Umbilical cord (tissue), 1 donor: ENCODE measurements at regions not wholly inside any gene's neighbourhood (a gene's known extent, or its start where the extent isn't known, plus 50 kb on each side); places are given as distances from the start of the nearest gene placed in this dataset.
A peak's percentile ranks its signal among the peaks of the same experiment; 100 is the strongest.
"Not testable (repeated sequence)": the region's sequence is repeated elsewhere in the genome, so short reads cannot be mapped to it uniquely, and the experiment has no call there.

ENCODE experiments used
- DNase-seq: peaks from one replicate; pipeline ENCODE4 v3.0.0-alpha.2; 2015; ENCODE audit warnings: low spot score

DNA sequence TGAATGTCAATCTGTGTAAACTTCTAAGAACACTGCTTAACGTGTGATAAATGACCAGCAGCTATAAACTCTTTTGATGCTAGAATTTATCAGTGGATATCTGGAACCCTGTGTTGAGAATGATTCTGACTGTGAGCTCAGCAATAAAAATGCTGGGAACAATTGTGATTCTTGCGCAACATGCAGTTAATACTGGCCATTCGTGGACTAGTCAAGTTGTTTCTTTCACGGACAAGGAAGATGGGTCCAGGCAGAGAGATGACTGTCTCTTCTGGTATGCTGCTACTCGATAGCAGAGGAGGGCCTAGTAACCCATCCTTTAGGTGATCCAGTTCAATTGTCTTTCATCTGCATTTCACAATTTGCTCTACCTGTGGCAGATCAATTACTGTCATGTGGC lies 394.8 kb upstream of the IGFBP3 start:
- DNase-seq, result no peak

- no peak for DNase-seq
Measured at GRCh38 chr7:46301677-46302076, 380.6 kb upstream of the IGFBP3 start.

- no peak for DNase-seq
Measured at GRCh38 chr7:46297515-46297914, 376.4 kb upstream of the IGFBP3 start.

DNA sequence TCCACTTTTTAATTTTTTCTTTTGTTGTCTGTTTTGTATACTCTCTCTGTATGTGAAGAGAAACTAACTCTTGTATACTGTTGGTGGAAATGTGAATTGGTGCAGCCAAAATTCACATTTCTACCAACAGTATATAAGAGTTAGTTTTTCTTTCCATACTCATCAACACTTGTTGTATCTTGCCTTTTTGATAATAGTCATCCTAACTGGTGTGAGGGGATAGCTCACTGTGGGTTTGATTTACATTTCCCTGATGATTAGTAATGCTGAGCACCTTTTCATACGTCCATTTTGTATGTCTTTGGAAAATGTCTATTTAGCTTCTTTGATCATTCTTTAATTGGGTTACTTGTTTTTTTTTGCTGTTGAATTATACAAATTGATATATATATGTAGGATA lies 375.5 kb upstream of the IGFBP3 start:
- no peak for DNase-seq

DNA sequence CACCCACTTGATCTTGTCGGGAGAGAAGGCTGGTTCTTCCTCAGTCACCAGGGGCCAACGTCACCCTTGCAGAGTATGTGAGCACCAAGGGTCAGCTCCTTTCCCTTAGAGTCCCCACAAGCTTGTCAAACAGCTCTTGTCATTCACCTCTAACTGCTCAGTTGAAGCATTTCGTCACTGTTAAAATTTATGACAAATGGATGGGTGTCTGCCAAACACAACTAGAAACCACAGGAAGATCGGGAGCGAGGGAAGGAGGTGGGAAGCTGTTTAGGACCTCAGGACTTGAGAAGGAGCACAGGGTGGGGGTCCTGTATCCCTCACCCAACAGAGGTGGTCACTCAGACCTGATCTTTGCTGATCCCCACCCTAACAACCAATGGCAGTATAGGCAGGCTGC lies 373.3 kb upstream of the IGFBP3 start:
- DNase-seq, result no peak

GRCh38 chr7:46292741-46293140 lies 371.7 kb upstream of the IGFBP3 start:
- DNase-seq, result no peak

DNA sequence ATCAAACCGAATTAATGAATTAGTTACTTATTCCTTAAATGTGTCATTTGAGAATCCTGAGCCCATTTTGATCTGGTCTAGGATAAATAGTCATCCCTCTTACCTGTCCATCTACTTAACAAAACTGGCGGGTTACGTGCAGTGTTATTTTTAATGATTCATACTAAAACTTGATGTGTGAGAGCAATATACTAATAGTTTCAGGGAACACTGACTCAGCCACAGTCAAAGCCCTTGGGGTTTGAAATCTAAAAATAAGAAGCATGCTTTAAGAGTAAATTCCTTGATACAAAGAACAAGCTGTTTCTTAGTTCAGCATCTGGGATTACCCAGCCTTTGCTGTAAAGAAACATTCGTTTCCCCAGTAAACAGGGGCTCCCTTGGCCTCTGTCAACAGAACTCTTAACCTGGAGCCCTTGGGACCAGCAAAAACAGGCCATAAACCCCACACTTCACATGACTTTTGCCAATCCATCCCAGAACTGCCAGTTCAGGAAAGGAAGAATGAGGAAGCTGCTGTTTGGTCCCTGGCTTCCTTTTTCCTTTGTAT lies 370.6 kb upstream of the IGFBP3 start:
- peak; percentile 75 for DNase-seq

- peak; percentile 48 for DNase-seq
Measured at GRCh38 chr7:46291050-46291438, 370.0 kb upstream of the IGFBP3 start.

- no peak for DNase-seq
Measured at GRCh38 chr7:46290374-46291049, 369.4 kb upstream of the IGFBP3 start.

DNA sequence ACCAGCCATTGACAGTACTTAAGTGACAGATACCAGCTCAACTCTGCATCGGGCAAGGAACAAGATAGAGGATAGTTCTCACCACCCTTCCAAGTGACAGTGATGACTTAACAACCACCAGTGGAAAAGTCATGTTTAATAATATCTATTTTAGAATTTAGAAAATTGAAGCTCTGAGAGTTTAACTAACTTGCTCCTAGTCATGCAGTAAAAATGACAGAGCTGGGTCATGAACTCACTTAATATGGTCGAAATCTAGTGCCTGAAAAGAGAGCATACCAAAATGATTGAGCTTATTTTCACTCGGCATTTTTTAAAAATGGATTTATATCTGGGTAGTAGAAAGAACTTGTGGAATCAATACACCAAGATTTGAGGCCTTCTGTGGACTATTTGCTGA lies 367.8 kb upstream of the IGFBP3 start:
- no peak for DNase-seq

DNA sequence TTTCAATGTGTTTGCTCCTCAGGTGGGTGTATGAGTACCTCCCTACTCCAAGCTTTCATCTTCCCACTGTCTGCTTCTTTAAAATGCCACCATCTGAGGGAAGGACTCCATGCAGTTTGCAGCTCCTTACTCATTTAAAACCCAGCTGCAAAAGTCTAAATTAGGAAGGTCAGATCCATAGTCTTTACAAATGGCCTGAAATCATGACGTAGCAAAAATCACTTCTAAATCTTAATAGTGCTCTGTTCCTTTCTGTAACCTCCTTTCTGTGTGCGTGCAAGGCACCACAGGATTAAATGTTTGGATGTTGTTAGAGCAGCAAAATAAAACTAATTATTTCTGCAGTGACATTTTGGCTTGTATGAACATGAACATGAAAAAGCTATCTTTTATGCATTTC lies 366.9 kb upstream of the IGFBP3 start:
- no peak for DNase-seq

DNA sequence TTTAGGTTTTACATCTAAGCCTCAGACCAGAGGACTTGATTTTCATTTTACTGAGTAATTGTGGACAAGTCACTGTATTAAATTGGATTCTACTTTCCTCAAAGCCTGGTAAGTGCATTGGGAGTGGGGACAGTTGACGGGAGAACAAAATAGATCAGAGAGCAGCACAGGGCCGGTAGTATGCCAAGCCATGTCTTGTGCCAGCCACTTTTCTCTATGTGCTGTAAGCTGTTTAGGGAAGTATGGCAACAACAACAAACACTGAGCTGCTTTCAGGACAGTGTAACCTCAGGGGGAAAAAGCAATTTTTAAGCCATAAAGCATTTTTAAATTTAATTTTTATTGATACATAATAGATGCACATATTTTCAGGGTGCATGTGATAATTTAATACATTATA lies 365.9 kb upstream of the IGFBP3 start:
- no peak for DNase-seq

GRCh38 chr7:46286356-46286755 lies 365.3 kb upstream of the IGFBP3 start:
- DNase-seq, result no peak

DNA sequence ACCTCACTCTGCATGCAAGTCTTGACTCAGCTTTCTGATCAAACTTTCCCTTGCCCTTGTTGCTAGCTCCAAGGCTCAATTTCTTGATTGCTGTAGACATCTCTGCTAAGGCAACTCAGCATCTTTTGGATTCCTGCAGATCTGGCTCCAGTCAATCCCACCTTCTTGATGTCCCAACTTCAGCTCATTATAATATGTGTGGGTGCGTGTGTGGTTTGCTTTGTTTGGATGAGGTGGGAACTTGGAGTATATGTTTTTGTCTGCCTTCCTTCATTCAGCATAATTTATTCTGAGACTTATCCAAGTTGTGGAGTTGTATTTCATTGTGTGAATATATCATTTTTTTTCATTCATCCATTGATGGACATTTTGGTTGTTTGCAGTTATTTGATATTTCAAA lies 364.8 kb upstream of the IGFBP3 start:
- DNase-seq, result no peak

DNA sequence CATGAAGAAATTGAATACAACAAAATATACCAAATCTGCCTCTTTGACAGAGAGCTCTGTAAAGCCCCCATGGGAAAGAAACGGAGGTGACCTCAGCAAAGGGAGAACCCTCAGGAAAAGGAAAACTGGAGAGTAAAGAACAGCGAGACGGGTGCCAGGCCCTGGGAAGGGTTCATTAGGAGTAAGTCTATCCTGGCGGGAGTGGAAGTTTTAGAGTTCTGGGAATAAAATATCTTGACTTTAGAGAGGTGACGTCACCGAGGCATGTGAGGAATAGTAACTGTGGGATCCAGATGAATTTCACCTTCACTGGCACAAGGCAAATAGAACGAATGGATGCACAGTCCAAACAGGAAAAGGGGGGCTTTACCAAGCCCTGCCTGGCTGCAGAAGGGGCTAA lies 362.8 kb upstream of the IGFBP3 start:
- no peak for DNase-seq

DNA sequence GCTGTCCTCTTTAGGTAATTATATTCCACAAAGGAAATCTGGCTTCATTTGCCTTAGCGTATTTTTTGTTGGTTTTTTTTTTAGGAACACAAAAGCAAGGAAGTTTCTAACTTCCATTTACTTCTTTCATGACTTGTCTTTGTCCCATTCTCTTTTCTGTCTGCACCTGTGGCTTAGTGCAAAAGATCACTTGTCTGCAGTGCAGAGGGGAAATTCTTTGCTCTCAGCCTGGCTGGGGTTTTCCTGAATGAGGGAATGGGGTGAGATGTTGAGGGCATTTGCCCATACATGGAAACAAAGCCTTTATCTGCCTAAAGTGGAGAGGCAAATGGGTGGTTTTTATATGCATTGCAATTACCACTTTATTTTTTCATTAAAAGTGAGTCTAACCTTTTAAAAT lies 361.1 kb upstream of the IGFBP3 start:
- no peak for DNase-seq

DNA sequence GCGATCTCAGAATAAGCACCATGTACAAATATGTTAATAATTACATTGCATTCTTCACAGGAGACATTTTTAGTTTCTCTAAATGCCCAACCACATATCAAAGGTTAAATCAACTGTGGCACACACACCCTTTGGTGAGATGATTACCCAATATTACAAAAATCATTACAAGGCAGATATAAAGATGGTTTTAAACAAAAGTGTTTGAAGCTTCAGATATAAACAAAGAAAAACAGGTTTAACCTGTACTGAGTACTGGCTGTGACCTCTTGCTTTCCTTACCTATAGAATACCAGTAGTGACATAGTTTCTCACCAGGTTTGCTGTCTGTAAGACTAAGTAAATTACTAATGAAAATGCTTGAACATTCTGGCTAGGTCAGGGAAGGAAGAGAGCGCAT lies 360.0 kb upstream of the IGFBP3 start:
- DNase-seq, result peak; percentile 54

GRCh38 chr7:46279290-46279689 lies 358.2 kb upstream of the IGFBP3 start:
- DNase-seq, result no peak

GRCh38 chr7:46264646-46265045 lies 343.6 kb upstream of the IGFBP3 start:
- DNase-seq, result peak; percentile 43

GRCh38 chr7:46261638-46262037 lies 340.6 kb upstream of the IGFBP3 start:
- not testable (repeated sequence) for DNase-seq

DNA sequence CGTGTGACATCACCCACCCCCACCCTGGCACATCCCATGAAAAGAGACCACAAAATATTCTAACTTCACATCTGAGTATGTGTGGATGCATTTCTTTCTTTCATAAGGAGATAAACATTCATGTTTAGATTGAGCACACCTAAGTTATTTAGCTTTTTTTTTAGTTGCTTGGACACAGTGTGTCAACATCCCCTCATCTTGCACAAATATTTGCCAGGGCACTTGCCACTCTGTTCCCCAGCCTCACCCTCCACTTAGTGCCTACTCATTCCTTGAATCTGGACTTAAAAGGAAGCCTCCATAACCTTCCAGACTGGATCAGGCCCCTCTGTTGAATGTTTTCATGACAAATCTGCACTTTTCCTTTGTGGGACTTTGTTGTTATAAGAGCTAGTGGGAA lies 338.9 kb upstream of the IGFBP3 start:
- no peak for DNase-seq

- peak; percentile 77 for DNase-seq
Measured at GRCh38 chr7:46257761-46258448, 336.8 kb upstream of the IGFBP3 start.
